NCI-H1930 (cell line): ENCODE measurements at regions not wholly inside any gene's neighbourhood (a gene's known extent, or its start where the extent isn't known, plus 50 kb on each side); places are given as distances from the start of the nearest gene placed in this dataset.
"Not testable (repeated sequence)": the region's sequence is repeated elsewhere in the genome, so short reads cannot be mapped to it uniquely, and the experiment has no call there.

Source experiments
- DNase-seq, 2 experiments: peaks; one replicate each; lab custom pipeline; 2025; lab: John Stamatoyannopoulos, UW

GRCh38 chr2:238599549-238600505 is 173.1 kb downstream of the ASB1 start:
- DNase-seq = no peak

DNA sequence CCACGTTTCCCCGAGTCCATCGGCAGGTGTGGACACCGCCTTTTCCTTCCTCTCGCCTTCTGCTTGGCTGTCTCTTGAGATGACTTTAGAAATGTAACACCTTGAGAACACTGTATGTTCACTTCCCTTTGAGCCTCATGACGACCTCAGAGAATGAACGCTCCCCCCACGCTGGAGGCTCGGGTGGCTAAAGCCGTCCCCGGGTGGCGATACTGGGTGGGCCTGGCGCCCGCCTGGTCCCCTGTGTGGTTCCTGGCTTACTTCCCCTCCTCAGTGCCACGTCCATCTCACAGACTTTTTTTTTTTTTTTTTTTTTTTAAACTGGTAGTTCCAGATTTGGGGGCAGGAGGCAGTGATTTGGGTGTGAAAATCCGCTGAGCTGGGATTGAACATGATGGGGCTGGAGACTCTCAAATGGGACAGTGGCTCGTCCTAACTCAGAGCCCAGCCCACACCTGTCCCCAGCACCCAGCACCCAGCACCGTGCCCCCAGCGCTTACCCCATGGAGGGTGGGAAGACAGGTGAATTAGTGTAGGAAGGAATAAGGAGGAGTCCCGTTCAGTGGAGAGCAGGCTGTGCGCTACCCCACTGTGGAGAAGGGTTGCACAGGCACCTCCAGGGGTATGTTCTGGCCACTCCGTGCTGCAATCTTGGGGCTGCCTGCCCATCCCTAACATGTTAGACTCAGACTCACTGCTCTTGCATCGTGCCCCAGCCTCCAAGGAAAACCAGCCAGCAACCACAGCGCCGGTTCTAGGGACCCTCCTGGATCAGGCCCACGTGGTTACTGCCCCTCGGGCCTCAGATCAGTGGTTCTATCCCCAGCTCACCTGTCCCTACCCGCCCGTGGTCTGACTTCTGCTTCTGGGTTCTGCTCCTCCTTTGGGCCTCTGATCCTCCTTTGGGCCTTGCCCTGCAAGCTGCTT is 174.0 kb downstream of the ASB1 start:
- no peak for DNase-seq

DNA sequence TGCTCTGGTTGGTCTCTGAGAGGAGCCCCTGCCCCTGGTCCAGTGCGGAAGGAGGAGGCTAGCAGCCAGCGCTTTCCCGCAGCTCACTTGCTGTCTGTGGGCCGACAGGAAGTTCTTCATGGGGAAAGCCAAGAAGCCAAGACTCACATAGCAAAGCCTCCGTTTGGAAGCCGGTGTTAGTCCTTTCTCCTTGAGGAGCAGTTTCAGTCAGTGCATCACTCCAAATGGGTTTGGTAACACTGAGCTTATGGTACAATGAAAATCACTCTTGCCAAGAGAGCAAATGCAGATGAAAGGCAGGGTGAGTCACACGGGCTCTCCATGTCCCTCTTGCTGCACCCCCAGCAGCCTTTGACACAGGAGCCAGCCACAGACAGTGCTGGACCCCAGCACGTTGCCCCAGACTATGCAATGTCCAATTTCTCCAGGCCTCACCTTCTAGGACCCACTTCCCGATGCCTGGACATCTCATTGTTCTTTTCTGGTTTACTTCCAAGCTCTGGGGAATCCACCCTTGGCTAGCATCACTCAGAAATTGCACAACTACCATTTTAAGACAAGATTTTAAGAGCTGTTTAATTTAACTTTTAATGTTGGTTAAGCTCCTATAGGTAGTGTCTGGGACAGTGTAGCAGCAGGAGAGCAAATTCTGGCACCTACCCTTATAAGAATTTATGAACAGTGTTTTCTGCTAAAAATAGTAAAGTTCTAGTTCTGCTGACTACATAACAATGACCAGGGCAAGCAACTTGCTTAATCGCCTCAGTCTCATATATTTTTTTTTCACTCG is 174.9 kb downstream of the ASB1 start:
- DNase-seq = no peak

DNA sequence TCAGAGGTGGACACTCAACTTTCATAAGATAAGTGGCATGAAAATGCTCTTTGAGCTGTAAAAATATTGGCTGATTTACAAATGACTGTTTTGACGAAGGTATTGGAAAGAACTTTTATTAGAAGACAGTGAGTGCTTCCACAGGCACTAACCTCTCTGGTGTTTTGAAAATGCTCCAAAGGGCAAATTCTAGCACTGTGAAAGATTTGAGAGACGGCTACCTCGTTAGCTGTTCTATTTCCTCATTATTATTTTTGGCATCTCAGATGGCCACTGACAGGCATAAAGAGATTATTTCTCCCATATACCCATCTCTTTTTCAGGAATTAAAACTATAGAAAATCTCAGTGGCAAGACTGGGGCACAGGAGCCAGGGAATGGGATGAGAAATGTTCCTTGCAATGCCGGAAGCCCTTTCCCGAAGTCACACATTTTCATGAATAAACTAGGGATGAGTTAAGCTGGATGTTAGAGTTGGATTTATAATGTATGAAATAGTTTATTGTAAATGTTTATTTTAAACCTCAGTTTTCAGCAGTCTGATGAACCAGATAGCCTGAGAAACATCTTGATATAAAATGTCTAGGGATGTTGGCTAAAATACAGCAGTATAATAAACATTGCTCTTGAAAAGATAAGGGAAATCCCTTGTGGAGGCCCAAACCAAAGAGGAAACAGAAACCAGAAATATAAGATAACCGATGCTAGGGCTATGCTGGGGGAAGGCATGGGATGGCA is 175.7 kb downstream of the ASB1 start:
- DNase-seq = no peak

DNA sequence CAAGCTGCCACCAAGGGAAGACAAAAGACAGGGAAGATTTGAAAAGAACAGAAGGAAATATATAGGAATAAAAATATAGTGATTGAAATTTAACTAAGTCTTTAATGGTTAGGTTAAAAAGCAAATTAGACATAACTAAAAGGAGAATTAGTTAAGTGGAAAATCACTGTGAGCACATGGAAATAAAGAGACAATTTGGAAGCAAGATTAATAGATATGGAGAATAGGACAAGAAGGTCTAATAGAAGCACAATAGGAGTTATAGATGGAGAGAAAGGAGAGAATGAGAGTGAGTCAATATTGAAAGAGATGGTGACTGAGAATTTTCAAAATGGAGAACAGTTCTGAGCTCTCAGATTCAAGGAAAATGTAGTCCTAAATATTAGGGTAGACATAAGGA is 176.9 kb downstream of the ASB1 start:
- DNase-seq = no peak

DNA sequence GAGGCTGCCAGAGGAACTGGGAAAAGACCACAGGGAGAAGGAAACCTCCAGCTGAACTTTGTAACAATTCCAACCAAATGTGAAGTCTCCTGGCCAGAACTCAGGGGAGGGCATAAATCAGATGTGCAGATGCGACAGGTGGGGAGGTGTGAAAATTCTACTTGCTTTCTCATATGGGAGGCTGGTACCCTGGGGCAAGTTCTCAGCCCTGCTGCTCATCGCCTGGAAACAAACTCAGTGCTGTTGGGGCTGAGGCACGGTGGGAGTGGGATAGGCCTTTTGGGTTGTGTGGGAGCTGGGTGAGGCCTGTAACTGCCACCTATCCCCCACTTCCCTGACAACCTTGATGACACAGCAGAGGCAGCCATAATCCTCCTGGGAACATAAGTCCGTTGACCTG is 179.6 kb downstream of the ASB1 start:
- DNase-seq = no peak

GRCh38 chr2:238613610-238614009 is 186.9 kb downstream of the ASB1 start:
- no peak for DNase-seq

DNA sequence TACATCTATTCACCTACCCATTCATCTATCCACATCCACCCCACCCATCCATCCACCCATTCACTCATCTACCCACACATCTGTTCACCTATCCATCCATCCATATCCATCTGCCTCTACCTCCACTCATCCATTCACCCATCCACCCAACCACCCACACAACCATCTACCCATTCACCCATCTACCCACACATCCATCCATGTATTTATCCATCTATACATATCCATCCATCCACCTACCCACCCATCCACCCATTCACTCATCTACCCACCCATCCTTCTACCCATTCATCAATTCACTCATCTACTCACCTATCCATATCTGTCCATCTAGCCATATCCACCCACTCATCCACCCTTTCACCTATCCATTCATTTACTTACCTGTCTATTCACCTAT is 187.6 kb downstream of the ASB1 start:
- DNase-seq = no peak

DNA sequence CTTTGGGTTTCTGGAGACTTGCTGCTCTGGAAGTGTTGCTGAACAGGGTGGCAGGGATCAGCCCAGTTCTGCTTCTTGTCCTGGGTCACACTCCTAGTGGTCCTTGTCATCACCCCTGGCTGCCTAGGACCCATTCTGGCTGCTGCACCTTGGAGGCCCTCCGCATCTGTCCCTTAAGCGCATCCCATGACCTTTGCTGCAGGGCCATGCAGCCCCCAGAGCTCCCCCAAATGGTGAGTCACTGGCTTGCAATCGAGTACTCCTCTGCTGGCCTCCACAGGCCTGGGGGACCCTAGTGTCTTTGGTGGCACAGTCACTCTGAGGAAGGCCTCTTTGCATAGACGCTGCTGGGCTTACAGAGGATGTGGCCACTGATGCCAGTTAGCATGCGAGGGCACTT is 188.5 kb downstream of the ASB1 start:
- no peak for DNase-seq

DNA sequence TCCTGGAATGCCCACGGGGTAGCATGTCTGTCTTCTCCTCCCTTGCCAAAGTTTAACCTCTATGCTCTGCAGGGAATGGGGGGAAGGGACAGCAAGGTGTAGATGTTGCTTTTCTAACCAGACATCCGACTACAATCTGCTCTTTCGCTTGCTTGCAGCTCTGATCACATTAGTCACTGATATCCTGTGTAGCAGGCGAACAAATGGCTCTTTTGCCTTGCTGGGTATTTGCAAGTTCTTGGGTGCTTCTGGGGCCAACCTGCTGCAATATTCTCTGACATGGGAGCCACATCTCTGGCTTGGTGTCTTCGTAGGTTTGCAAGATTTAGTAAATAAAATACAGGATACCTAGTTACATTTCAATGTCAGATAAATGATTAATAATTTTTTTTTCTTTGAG is 190.0 kb downstream of the ASB1 start:
- DNase-seq = no peak

GRCh38 chr2:238618494-238619283 is 192.0 kb downstream of the ASB1 start:
- not testable (repeated sequence) for DNase-seq

DNA sequence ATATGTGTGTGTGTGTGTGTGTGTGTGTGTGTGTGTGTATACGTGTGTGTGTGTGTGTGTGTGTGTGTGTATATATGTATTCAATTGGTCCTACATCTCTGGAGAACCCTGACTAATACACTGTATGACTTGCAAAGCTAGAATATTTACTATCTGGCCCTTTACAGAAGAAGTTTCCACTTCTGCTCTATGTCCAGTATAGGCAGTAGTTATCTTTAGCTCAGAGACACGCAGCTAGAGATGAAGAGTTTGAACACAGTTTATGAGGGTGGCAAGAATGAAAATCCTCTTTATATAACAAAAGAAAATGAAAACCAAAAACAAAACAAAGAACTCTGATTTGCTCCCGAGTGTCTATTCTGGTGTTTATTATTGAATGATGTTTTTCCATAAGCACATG is 201.2 kb downstream of the ASB1 start:
- DNase-seq = no peak

DNA sequence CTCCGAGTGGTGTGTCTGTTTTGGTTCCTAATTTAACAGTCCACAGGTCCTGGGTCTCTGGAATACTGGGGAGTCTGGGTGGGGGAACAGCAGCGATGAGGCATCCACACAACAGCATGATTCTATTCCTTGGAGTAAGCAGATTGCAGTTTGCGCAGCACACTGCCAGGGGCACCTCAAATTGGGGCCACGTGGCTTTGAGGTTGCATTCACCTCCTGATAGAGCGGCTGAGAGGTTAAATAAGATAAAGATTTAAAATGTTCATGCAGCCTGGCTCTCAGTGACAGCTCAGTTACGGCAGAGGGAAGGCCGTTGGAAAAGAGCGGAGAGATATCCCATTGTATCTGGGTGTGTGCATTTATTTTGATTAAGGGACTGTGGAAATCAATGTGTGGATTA is 202.3 kb downstream of the ASB1 start:
- no peak for DNase-seq

DNA sequence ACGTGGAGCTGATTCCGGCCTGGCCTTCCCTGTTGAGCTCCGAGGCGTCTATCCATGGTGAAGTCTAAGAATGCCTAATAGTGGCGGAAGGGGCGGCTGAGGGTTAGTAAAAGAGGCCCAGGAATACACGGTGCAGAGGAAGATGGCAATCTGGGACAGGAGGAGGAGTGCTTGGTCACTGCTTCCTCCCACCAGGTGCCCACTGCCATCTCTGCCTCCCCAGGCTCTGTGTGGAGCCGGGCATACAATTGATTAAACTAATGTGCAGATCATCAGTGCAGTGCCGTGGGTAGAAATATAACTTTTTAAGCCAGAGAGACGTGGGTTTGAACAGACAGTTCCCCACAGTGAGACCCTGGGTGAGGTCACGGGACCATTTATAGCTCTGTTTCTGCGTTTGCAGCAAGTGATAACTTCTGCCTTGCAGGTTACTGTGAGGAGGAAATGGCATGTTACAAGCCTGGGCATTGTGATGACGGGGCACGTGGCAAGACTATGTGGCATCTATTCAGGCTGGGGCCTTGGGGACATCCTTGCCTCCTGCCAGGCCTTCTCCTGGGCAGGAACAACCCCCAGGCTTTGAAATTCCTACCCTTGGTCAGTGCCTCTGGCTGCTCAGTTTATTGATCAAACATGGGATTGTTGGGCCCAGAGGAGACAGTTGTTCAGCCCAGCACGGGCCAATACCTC is 204.9 kb downstream of the ASB1 start:
- no peak for DNase-seq

- DNase-seq = no peak
These were observed 205.7 kb downstream of the ASB1 start for GRCh38 chr2:238632181-238633060.

DNA sequence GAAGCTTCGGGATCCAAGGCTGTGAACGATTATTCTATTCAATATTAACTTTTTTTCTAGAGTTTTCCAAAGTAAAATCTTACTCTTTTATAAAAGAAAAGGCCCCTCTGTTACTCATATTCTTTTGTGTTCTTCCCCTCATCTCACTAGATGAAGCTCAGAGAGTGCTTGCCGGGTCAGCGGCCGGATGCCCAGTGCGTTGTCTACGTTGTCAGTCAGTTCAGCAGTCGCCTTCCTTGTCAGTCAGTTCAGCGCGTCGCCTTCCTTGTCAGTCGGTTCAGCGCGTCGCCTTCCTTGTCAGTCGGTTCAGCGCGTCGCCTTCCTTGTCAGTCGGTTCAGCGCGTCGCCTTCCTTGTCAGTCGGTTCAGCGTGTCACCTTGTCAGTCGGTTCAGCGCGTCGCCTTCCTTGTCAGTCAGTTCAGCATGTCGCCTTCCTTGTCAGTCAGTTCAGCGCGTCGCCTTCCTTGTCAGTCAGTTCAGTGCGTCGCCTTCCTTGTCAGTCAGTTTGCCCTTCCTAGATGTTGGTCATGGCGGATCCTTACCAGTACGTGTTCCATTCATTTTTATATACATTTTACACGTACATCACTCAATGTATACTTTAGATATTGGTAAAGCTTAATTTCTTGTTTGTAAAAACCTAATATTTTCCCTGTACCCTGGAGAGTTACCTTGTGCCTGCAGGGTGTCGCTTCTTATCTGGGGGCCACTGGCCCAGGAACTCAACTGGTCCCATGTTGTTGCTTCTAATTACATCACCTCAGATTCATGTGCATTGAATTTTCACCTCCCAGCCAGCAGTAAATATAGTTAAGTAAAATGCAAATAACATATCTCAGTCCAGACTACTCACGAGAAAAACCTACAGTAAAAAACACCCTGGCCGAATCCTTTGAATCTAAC is 206.9 kb downstream of the ASB1 start:
- DNase-seq = no peak

- DNase-seq = no peak
These were observed 208.1 kb downstream of the ASB1 start for GRCh38 chr2:238634701-238635357.
